GM21515 (cell line): ENCODE measurements at regions not wholly inside any gene's neighbourhood (a gene's known extent, or its start where the extent isn't known, plus 50 kb on each side); places are given as distances from the start of the nearest gene placed in this dataset.

ENCODE experiments used
- ATAC-seq: cut with Tn5 transposase; IDR thresholded peaks from one replicate; pipeline ENCODE4 v1.9.1; 2021; ENCODE audit not compliant: unreplicated experiment

DNA sequence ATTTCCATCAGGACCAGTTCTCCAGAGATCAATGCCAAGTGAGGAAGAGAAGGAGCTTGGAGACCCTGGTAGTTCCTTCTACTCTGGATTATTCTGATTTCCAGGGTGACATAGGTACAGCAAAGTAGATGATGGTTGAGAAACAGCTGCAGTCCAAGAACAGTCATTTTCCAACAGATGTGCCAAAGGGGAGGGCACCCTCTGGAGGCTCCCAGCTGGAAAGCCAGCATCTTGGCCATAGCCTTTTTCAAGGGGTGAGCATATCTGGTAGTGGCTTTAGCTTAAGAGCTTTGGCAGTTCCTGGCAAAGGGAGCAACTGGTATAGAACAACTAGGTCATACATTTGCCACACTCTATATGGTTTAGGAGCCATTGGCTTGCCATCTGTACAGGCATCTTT, 492.7 kb downstream of the RASEF start:
- no peak for ATAC-seq

DNA sequence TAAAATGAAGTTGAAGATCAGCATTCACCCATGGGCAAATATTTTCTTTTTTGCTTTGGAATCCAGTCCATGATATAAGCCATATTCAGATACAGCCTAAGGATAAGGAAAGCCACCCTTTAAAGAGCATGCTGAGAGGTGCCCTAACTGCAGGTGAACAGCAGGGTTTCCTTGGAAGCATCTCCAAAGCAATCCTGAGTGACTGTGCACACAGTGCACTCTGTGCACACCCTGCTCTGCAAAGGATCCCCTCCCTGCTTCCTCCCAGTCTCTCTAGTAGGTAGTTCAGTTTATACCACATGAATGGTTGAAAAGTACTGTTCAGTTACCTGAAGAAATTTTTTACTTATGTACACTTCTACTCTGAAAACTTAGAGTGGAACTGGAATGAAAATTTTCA, 491.4 kb downstream of the RASEF start:
- ATAC-seq: no peak

DNA sequence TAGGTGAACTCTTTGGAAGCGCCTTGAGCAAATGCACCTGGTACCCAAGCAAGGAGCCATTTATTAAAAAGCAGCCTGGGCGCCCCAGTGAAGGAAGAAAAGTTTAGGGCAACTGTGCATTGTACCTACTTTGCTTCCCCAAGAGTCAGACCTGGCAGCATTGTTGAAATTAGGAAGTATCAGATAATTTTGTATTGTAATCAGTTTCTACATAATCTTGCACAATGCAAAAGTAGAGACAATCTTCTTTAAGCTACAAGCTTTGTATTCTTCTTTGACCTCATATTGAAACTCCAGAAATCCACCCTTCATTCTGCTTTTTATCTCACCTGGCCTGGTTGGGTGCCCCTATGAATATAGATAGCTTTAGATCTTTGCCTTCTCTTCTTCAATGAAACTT, 490.8 kb downstream of the RASEF start:
- no peak for ATAC-seq

DNA sequence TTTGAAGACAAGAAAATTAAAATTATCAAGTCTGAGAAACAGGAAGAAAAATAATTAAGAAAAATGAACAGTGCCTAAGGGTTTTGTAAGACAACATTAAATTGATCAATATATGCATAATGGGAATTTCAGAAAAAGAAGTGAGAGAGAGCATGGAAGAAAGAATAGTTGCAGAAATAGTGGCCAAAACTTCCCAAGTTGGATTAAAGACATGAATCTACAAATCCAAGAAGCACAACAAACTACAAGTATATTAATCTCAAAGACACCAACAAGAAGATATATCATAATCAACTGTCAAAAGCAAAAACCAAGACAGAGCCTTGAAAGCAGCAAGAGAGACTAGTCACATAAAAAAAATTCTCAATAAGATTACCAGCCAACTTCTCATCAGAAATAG, 488.0 kb downstream of the RASEF start:
- ATAC-seq: no peak

DNA sequence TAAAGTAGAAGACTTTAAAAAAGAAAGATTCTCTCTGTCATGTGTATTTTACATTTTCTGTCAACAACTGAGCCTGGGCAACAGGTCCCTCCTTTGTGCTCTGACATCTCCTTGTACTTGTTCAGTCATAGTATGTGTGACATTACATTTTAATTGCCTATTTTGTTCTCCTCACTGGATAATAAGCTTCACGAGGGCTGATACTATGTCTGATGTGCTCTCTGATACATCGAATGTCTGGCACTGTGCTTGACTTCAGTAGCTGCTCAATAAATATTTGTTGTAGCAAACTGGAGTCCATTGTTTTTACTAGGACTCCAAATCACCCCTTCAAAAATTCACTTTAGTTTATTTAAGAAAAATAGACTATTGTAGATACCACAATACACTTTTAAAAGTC, 482.0 kb downstream of the RASEF start:
- ATAC-seq: no peak

DNA sequence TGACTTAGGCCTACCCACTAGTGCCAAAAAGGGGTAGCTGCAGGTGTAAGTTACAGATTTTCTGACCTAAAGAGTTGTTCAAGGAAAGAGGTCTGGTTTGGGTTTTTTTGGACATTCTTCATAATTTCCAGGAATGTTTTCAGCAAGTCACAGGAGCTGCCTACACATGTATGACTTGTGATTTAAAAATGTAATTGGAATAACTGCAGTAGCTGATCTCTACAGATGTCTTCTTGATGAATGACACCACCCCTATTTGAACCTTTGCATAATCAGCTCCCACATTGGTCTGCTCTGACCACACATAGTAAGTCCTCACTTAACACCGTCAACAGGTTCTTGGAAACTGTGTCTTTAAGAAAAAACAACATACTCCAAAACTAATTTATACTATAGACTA, 481.4 kb downstream of the RASEF start:
- ATAC-seq: no peak

DNA sequence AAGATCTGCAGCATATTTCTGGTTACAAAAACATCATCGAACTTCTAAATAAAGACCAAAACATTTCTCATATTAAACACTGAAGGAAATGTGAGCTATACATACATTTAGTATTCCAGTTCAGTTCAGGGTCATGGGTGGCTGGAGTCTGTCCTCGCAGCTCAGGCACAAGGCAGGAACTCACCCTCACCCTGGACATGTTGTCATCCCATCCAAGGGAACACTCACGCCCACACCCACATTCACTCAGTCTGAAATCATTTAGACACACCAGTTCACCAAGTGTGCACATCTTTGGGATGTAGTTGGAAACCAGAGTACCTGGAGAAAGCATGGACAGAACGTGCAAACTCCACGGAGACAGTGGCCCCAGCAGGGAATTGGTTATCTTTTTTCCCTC, 481.0 kb downstream of the RASEF start:
- no peak for ATAC-seq

DNA sequence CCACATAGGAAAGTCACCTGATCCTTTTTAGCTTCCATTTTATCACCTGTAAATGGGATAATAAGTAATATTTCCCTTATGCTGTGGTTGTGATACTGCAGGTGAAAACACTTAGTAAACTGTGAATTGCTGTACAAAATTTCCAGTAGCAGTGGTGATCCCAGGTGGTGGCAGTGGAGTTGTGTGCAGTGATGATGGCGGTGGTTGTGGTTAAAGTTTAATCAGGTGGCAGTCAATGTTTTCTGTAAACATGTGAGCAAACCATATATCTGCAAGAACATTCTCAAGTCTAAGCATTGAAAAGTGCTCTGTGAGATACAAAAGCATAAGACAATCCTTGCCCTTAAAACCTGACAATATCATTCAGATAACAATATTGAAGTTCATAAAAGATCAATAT, 480.2 kb downstream of the RASEF start:
- ATAC-seq: no peak

DNA sequence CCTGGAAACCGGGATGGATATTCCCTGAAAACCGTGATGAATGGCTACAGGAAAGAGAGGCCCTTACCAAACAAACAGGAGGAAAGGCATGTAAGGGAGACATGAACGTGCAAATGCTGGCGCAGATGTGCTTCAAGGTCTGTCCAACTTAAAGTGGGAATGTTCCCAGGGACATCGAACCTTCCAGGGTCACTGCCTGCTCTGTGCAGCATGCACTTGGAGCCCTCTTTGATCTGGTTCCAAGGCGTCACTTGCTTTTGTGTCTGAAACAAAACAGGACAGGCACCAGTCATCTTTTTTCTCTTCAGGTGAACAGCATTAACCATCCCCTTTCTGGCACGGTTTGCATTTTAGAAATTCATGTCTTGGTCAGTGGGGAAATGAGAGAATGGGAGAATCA, 479.4 kb downstream of the RASEF start:
- ATAC-seq: no peak

DNA sequence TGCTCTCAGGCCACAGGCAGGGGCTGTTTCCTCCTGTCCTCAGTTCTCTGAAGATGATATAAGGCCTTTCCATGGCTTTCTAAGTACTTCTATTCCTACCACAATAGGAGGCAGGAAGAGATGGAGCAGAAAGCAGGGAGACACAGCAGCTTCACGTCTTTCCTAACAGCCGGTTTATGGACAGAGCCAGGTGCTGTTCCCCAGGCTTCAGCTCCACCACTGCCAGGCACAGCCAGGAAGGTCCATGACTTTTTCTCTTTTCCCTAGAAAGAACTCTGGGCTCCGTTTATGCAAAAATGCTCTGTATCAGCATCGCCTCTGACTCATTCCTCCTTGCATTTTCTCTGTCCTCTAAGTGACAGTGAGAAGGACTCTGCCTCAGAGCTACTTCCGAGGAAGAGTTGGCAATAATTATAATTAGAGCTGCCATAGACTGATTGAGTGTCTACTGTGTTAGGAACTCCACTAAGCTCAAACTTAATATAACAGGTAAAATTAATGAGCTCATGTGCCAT, 478.5 kb downstream of the RASEF start:
- ATAC-seq: no peak

DNA sequence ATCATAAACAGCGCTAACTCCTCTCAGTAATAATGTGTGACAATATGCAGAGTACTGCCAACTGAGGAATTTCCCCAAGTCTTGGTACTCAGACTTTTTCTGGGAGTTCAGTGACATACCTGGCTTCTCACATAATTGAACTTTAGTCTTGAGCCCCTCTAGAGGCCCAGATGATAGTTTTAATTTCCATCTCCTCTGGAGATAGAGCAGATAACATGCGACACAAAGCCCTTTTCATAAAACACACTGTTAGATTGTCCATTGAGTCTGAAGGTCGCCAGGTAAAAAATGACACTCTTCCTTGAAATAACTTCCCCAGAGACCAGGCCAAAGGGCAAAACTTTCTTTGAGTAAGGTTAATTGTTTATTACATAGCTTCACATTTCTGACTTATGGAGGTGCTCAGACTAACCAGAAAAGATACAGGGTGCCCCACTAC, 476.0 kb downstream of the RASEF start:
- no peak for ATAC-seq

DNA sequence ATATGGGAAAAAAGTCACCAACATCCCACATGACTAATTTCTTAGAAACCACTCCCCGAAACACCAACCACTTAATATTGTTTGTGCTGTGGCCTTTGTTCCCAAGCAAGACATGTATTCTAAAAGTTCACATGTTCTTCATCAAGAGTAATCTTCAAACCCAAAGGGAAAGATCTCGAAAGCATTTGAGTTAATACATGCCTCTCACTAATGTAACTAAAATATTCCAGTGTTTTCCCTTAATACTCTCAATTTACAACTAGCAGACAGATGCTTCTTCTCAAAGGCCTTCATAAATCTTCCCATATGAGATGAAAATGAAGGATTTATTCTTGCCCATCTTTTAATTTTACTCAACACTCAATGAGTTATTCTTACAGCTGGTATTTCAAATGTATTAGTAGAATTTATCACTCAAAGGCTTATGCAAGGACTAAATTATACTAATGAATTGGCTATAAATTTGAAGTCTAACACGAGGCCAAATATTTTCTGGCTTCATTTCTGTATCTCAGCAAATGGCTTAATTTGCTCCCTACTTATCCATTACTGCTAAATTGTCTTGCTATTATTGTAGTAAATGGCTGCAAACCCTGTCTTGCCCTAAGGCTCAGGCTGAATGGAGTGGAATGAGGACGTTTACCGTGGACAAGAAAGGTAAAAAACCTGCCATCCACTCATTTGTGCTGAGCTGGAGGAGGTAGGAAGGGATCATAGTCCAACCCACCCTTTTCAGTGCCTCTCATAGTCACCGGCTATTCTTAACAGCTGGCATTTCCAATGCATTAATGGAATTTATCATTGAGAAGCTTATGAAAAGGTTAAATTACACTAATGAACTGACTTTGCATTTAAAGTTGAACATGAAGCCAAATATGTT, 474.4 kb downstream of the RASEF start:
- no peak for ATAC-seq

DNA sequence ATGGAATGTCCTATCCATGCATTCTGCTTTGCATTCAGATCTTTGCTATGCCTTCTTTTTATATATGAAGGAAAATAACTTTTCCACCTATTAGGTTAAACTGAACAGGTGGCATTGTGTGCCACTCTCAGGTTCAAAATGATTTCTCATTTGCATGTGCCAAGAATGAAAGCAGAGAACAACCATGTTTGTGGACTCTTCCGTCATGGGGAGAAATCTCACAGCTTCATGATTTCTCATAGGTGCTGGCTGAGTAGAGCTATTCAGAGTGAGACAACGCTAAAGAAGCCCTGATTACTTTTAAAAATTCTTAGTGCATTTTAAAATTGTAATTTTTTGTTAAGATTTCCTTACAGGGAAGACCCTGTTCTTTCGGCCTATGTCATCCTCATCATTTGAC, 472.1 kb downstream of the RASEF start:
- ATAC-seq: no peak

DNA sequence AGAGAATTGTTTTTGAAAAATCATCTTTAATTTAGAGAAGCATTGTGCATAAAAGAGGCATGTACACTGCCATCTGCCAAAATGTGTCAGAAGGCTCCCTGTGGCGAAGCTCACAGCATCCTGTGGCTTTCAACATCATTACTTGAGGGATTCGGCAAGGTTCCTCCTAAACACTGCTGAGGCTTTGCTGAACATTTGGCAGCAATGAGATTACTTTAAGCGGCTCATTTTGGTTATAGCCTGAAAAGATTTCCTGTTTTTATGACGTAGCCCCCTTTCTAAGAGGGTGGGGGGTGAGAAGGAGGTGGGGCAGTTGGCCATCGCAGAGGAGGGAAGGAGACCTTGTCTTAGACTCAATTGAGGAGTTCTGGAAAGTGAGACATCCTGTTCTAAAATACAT, 469.4 kb downstream of the RASEF start:
- no peak for ATAC-seq

DNA sequence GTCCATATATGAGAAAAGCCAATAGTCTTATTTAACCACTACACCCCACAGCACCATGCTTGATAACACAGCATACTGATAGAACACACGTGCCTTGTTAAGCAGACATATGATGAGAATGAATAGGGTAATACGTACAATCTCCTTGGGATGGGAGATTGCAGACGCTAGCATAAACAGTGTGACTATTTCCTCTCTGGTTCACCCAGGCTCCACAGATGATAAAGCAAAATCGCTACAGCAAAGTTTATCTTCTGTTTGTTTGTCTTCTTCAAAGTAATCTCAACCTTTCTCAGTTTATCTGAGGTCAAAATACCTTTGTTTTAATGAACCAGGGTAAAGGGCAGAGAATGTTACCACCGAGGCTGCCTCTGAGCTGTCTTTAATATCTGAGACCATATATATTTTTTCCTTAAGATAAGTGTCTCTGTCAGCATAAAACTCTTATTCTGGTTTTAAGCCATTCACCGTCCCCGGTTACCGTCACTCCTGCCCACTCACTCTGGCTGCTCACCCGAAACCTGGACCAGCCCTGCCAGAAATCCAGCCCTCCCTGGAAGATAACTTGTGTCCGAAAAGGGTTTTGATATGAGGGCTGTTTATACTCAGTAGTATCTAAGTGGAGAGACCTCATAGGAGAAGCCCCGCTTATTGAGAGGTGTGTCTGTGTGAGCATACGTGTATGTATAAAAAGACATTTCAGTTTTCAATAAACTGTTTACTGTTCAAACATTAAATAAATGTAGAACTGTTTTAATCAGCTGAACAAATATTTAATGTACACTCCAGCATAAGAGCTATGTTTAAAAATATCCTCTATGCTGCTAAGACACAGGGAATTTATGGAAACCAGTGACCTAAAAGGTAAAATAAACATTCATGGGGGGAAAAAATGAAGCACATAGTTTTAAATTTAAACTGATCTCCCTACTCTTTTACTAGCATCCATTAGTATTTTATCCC, 465.4 kb downstream of the RASEF start:
- ATAC-seq: no peak

DNA sequence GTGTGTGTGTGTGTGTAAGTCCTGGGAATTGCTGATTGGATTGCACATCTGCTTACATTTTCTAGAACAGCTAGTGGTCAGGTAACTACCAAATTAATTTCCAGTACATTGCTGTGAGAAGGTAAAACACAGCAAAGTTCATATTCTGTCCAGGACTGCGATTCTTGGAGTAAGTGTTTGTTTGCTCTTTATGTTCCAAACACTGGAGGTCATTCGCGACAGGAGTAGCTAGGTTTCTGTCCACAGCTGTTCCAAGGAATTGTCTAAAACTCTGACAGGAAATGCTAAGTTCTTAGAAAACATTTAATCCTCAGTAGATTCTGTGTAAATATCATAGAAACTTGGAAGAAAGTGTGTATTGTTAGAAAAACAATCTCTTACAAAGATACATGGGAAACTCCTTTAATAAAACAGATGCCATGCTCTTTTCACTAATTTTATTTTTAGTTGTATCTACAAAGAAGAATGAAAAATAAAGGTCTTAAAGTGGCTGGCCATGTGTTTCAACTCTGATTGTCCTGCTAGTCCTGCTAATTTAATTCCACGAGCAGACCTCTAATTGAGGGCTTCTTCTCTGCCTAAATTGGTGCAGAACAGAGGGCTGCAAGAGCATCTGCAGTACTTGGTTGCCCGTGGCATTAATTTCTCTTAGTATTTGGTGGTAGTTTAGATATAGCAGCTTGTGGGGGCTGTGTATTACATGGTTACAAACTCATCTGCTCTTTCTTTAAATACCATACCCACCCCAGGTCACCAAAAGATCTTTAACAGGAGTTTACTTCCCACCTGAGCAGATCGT, 464.5 kb downstream of the RASEF start:
- no peak for ATAC-seq

DNA sequence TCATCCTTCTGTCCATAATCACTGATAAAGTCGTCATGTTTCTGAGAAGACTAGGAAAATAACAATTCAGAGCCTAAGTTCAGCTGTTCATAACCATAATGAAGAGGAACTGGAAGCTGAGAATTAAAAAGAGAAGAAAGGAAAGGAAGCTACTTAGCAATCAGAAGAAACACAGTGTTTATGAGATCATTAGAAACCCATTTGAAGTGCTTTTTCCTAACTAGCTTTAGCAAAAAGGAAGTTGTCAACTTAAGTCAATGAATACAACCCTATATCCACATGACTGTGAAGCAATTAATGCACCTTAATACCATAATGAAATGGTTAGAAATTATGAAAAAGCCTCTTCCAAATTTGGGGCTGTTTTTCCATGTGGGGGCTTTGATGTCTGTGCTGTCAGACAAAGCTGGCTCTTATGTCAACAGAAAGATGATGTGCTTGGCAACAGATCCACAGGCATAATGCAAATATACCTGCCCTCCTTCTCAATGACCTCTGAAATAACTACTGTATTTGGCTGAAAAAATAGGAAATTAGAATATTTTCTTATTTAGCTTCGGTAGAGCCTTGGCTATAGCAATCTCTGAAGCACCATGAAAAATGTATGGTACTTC, 463.5 kb downstream of the RASEF start:
- ATAC-seq: no peak

DNA sequence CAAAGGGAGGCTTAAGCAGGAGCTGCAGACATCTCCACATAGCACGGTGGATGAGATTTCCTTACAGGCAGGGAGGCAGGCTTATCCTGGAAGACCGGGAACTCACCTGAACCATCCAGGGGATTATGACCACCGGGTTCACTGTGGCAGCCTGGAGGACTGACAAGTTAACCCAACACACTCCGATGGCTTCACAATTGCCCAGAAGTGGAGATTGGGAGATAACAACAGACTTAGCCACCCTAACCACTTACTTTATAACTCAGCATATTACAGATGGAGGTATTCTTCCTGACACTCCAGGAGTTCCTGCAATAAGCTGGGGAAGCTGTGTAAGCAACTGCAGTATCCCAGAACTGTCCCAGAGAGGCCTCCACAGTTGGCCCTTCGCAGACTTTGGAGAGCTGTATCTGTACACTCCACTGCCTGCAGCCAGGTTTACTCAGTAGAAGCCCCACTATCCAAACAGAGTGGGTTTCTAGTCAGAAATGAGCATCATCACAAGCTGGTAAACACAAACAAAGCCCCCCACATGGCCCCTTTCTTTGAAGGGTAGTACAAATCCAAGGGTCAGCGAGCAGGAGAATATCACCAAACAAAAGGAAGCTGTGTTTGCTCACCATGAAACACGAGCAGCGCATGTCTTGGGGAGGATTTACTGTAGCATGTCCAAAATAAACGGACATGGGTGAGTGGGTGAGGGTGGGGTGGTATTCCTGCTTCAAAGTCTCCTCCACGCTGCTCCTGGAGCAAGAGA, 462.2 kb downstream of the RASEF start:
- no peak for ATAC-seq

DNA sequence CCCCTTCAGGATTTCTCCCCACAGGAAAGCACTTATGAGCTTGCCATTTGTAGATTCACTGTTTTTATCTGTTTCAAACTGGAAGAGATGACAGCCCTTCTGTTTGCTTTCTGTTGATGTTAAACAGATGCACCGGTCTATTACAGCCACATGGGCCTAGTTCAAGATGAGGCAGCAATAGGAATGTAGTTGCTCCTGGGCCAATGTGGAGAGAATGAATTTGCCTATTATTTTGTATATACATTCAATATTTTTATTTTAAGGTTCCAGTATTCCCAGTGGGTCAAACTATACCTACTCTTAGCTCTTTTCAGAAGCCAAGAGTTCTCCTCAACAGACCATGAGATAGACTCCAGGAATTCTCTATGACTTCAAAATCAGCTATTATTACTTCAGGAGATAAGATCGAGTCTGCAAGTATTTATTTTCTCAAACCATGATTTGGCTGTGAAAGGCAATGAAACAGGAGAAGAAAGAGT, 461.6 kb downstream of the RASEF start:
- no peak for ATAC-seq
